ENCODE measurements at regions not wholly inside any gene's neighbourhood (a gene's known extent, or its start where the extent isn't known, plus 50 kb on each side); places are given as distances from the start of the nearest gene placed in this dataset.

- TF ChIP-seq CTCF (IDR thresholded peaks at IDR 0.05; ENCODE audit: borderline replicate concordance): no peak
- Histone ChIP-seq H3K4me1 (peaks cover 13% of the 10 kb centered on the region), H3K27ac (replicated peaks) (no peak overlapping the region), H3K4me3 (no peak overlapping the region), H3K27me3 (ENCODE audit: low read depth) (no peaks in the 10 kb centered on the region), H3K9me3 (replicated peaks) (no peaks in the 10 kb centered on the region), H3K36me3 (no peaks in the 10 kb centered on the region)
- intact Hi-C loops (cut with micrococcal nuclease): loop anchor here (5.0 kb wide), 1 partner anchor 243 kb away; no protein-coding TSS in a partner anchor
- no peak for DNase-seq
These were observed 188.7 kb upstream of the TNRC6C start for GRCh38 chr17:77769762-77770161.

DNA sequence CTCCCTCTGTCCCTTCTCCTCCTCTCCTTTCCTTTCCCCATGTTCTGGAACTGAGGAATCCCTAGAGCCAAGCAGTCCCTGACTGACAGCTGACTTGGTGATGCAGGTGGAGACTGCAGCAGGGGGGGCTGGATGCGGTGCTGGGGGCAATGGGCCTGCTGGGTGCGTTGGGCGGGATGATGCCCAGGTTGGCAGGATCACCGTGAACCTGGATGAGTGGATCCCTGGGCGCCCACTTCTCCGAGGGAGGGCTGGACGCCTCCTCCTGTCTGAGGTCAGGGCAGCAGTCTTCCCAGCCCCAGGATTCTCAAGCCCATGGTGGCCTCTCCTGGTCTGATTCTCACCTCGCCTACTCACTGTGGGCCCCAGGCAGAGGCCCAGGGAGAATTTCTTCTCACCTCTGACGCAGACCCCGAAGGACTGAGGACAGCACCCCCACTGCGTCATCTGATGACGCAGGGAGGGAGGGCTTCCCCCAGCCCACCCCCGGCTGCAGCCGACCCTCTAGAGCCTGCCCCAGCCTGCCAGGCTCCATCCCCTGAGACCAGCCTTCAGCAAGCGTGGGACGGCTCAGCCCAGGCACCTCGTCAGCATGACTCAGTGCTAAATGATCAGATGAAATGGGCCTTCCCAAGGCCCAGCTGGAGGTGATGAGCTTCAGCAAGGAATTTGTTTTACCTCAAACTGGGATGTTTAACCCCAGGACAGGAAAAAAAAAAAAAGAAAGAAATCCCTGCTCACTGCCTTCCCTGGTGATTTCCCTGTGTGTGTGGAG, 188.0 kb upstream of the TNRC6C start:
- no peak overlapping the region for H3K27ac ChIP-seq (replicated peaks)
- no peaks in the 10 kb centered on the region for H3K36me3 ChIP-seq
- no peak for DNase-seq
- peaks cover 13% of the 10 kb centered on the region for H3K4me1 ChIP-seq
- no peak overlapping the region for H3K4me3 ChIP-seq
- H3K27me3 ChIP-seq (ENCODE audit: low read depth): no peaks in the 10 kb centered on the region
- no peaks in the 10 kb centered on the region for H3K9me3 ChIP-seq (replicated peaks)
- intact Hi-C loops (cut with micrococcal nuclease): loop anchor here (5.0 kb wide), 1 partner anchor 242 kb away; no protein-coding TSS in a partner anchor
- TF ChIP-seq CTCF (IDR thresholded peaks at IDR 0.05; ENCODE audit: borderline replicate concordance): no peak

DNA sequence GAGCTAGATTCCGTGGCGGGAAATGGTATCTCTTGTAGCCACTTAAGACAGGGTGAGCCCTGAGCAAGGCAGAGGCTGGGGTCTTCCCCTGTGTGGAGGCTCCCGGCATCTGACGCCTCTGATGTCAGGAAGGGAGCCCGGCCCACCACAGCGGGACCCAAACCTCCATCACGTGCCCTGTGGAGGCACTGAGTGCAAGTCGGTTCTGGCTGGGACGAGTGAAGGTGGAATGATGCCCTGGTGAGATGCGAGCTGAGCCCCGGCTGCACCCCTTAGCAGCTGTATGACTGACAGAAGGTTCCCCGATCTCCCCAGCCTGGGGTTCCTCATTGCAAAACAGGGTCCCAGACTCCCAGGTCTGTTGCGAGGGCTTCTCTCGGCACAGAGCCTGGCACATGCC, 187.4 kb upstream of the TNRC6C start:
- H3K9me3 ChIP-seq (replicated peaks): no peaks in the 10 kb centered on the region
- intact Hi-C loops (cut with micrococcal nuclease): loop anchor here (5.0 kb wide), 1 partner anchor 241 kb away; no protein-coding TSS in a partner anchor
- no peak for DNase-seq
- H3K27me3 ChIP-seq (ENCODE audit: low read depth): no peaks in the 10 kb centered on the region
- no peak overlapping the region for H3K4me3 ChIP-seq
- H3K4me1 ChIP-seq: peaks cover 13% of the 10 kb centered on the region
- TF ChIP-seq CTCF (IDR thresholded peaks at IDR 0.05; ENCODE audit: borderline replicate concordance): no peak
- no peaks in the 10 kb centered on the region for H3K36me3 ChIP-seq
- no peak overlapping the region for H3K27ac ChIP-seq (replicated peaks)

DNA sequence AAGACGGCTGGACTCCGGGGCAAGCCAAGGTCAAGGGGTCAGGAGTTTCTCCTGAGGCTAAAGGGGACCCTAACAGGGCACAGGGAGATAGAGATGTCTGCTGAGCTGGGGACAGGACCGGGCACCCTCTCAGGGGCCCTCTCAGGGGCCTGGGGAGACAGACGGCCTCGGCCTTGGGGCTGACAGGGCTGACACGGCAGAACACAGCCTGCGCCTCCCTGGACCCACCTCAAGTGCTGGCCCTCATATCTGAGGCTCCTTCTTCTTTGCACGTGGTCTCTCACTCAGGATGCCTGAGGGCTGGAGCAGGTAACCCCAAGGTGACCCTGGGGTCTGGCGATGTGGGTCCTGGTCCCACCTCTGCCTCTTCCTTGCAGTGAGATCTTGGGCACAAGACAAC, 186.9 kb upstream of the TNRC6C start:
- no peaks in the 10 kb centered on the region for H3K27me3 ChIP-seq (ENCODE audit: low read depth)
- peaks cover 13% of the 10 kb centered on the region for H3K4me1 ChIP-seq
- TF ChIP-seq CTCF (IDR thresholded peaks at IDR 0.05; ENCODE audit: borderline replicate concordance): no peak
- DNase-seq: no peak
- H3K36me3 ChIP-seq: no peaks in the 10 kb centered on the region
- no peaks in the 10 kb centered on the region for H3K9me3 ChIP-seq (replicated peaks)
- intact Hi-C loops (cut with micrococcal nuclease): loop anchor here (5.0 kb wide), 1 partner anchor 241 kb away; no protein-coding TSS in a partner anchor
- H3K4me3 ChIP-seq: no peak overlapping the region
- H3K27ac ChIP-seq (replicated peaks): no peak overlapping the region

DNA sequence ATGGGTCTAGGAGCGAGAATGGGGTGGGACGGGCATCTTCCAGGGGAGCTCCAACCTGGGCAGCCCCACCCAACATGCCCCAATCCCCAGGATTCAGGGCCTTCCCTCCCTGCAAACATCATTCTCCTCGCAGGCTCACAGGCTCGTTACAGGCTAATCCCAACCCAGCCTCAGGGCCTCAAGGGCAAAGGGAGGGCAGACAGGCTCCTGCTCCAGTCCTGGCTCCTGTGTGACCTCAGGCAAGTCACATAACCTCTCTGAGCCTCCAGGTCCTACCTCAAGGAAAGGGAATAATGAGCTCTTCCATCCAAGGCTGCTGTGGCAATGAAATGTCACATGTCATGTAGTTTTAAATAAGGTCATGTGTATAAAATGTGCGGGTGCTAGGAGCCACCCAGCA, 186.5 kb upstream of the TNRC6C start:
- H3K27ac ChIP-seq (replicated peaks): no peak overlapping the region
- TF ChIP-seq CTCF (IDR thresholded peaks at IDR 0.05; ENCODE audit: borderline replicate concordance): no peak
- DNase-seq: no peak
- intact Hi-C loops (cut with micrococcal nuclease): loop anchor here (5.0 kb wide), 1 partner anchor 240 kb away; no protein-coding TSS in a partner anchor
- H3K4me1 ChIP-seq: peaks cover 13% of the 10 kb centered on the region
- H3K4me3 ChIP-seq: no peak overlapping the region
- H3K27me3 ChIP-seq (ENCODE audit: low read depth): no peaks in the 10 kb centered on the region
- no peaks in the 10 kb centered on the region for H3K9me3 ChIP-seq (replicated peaks)
- no peaks in the 10 kb centered on the region for H3K36me3 ChIP-seq

Measured in left ventricle myocardium inferior (tissue), 1 donor.